Endothelial cell (in vitro differentiated cells): ENCODE measurements at regions not wholly inside any gene's neighbourhood (a gene's known extent, or its start where the extent isn't known, plus 50 kb on each side); places are given as distances from the start of the nearest gene placed in this dataset.

ENCODE experiments used
- DNase-seq: peaks from one replicate; pipeline ENCODE4 v3.0.0; 2021; ENCODE audit warnings: low spot score
- H3K27ac Mint-ChIP-seq: one replicate; pipeline ENCODE4 v1.8.0; 2021; ENCODE audit warnings: mixed read lengths, inconsistent platforms; ENCODE audit not compliant: unreplicated experiment
- H3K27me3 Mint-ChIP-seq: one replicate; pipeline ENCODE4 v1.8.0; 2021; ENCODE audit warnings: mild to moderate bottlenecking, moderate library complexity, mixed read lengths, inconsistent platforms; ENCODE audit not compliant: unreplicated experiment
- H3K36me3 Mint-ChIP-seq: one replicate; pipeline ENCODE4 v1.8.0; 2021; ENCODE audit warnings: mild to moderate bottlenecking, low read depth, mixed read lengths, inconsistent platforms; ENCODE audit not compliant: unreplicated experiment
- H3K4me1 Mint-ChIP-seq: one replicate; pipeline ENCODE4 v1.8.0; 2021; ENCODE audit warnings: mild to moderate bottlenecking, mixed read lengths, inconsistent platforms; ENCODE audit not compliant: unreplicated experiment
- H3K4me3 Mint-ChIP-seq: one replicate; pipeline ENCODE4 v1.8.0; 2021; ENCODE audit warnings: mild to moderate bottlenecking, mixed read lengths, inconsistent platforms; ENCODE audit not compliant: unreplicated experiment
- H3K9me3 Mint-ChIP-seq: one replicate; pipeline ENCODE4 v1.8.0; 2021; ENCODE audit warnings: mixed read lengths, inconsistent platforms; ENCODE audit not compliant: unreplicated experiment
- TF ChIP-seq, protein P1 (sequence below): fragments of 200-600 bp; sonication (generic); IDR thresholded peaks from one replicate; pipeline ENCODE4 v1.5.0; 2021; ENCODE audit warnings: antibody characterized with exemption; ENCODE audit not compliant: unreplicated experiment

DNA sequence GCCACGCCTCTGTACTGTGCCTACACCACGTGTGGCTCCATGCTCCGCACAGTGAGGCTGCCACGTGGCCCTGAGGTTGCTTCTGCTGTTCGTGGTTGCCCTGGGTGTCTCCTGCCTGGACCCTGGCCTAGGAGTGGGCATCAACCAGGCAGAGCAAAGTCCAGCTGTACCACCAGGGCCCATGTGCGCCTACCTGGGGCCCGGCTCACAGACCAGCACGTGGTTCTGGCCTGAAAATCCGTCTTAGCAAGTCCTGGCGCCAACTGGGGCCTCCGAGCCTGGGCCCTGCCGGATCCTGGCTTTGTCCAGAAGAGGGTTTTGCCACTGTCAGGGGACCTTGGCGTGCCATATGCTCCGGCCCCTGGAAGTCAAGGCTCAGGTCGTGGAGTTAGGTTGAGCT lies 107.1 kb upstream of the TTC34 start:
- no peak overlapping the region for H3K4me3 Mint-ChIP-seq
- TF ChIP-seq, protein P1, sequence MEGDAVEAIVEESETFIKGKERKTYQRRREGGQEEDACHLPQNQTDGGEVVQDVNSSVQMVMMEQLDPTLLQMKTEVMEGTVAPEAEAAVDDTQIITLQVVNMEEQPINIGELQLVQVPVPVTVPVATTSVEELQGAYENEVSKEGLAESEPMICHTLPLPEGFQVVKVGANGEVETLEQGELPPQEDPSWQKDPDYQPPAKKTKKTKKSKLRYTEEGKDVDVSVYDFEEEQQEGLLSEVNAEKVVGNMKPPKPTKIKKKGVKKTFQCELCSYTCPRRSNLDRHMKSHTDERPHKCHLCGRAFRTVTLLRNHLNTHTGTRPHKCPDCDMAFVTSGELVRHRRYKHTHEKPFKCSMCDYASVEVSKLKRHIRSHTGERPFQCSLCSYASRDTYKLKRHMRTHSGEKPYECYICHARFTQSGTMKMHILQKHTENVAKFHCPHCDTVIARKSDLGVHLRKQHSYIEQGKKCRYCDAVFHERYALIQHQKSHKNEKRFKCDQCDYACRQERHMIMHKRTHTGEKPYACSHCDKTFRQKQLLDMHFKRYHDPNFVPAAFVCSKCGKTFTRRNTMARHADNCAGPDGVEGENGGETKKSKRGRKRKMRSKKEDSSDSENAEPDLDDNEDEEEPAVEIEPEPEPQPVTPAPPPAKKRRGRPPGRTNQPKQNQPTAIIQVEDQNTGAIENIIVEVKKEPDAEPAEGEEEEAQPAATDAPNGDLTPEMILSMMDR: no peak
- DNase-seq: no peak
- H3K27ac Mint-ChIP-seq: no peak overlapping the region
- H3K9me3 Mint-ChIP-seq: no peaks in the 10 kb centered on the region
- no peaks in the 10 kb centered on the region for H3K4me1 Mint-ChIP-seq
- H3K36me3 Mint-ChIP-seq: no peaks in the 10 kb centered on the region
- peaks cover 8% of the 10 kb centered on the region for H3K27me3 Mint-ChIP-seq

GRCh38 chr1:2909797-2910196 lies 108.3 kb upstream of the TTC34 start:
- Mint-ChIP-seq H3K4me3 (no peak overlapping the region), H3K4me1 (no peaks in the 10 kb centered on the region), H3K36me3 (no peaks in the 10 kb centered on the region), H3K9me3 (no peaks in the 10 kb centered on the region), H3K27ac (no peak overlapping the region), H3K27me3 (peaks cover 10% of the 10 kb centered on the region)
- TF ChIP-seq, protein P1: no peak
- no peak for DNase-seq

GRCh38 chr1:2910211-2910610 lies 108.7 kb upstream of the TTC34 start:
- no peak for DNase-seq
- Mint-ChIP-seq H3K4me3 (no peak overlapping the region), H3K9me3 (no peaks in the 10 kb centered on the region), H3K36me3 (no peaks in the 10 kb centered on the region), H3K27ac (no peak overlapping the region), H3K4me1 (no peaks in the 10 kb centered on the region), H3K27me3 (peaks cover 10% of the 10 kb centered on the region)
- TF ChIP-seq, protein P1: no peak

DNA sequence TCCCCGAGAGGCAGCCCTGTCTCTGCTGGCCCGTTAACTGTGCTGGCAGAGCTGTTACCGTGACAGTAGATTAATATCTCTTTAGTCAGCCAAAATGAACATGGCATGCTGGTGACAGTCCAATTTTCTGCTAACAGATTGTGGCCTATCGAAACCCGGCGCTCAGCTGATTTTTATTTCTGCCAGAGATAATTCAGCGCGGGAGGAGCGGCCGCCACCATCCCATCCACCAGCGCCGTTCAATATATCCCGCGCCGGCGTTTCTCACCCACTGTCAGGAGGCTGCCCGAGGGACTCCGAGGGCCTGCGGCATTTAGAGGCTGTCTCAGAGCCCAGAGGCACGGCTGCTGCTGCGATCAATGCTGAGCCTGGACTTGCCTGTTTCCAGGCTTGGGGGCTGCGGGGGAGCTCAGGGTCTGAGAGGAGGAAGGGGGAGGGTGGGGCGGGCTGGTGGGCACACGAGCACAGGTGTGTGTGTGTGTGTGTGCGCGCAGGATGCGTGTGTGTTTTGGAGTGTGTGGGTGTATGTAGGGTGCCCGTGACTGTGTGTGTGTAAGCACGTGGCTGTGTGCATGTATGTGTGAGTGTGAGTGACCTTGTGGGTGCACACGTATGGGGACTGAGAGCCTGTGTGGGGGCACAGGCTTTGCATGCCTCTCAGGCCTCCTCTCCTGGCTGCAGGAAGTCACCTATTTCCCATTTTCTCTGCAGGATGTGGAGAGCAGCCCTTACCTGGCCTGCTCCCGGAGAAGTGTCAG lies 109.7 kb upstream of the ACTRT2 start:
- Mint-ChIP-seq H3K36me3 (peaks cover 5% of the 10 kb centered on the region), H3K27ac (no peak overlapping the region), H3K4me3 (no peak overlapping the region), H3K4me1 (no peaks in the 10 kb centered on the region), H3K9me3 (peaks cover 7% of the 10 kb centered on the region), H3K27me3 (peaks cover 16% of the 10 kb centered on the region)
- TF ChIP-seq, protein P1: no peak
- DNase-seq: no peak

DNA sequence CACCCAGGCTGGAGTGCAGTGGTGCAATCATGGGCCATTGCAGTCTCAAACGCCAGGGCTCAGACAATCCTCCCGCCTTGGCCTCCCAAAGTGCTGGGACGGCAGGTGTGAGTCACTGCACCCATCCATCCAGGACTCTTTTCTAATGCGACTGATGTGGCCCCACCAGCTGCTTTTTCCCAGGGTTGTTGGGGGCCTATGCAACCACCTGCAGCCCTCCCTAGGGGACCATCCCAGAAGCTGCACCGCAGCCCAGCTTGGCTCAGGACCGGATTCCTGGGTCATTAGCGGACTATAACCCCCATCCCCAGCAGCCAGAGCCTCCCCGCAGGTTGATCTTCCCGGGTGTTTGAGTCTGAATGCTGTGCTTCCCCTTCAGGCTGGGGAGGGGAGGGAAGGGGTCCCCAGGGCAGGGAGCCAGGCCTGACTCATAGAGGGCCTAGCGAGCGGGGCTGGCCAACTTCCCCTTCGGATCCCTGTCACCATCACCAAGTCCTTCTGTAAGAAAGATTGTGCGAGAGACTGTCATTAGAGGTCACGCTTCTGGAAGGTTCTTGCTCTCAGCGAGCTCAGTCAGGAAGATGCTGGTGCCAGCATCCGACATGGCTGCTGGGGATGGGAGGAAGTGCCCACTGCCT lies 108.7 kb upstream of the ACTRT2 start:
- H3K36me3 Mint-ChIP-seq: peaks cover 5% of the 10 kb centered on the region
- H3K4me1 Mint-ChIP-seq: no peaks in the 10 kb centered on the region
- H3K4me3 Mint-ChIP-seq: no peak overlapping the region
- H3K9me3 Mint-ChIP-seq: peaks cover 7% of the 10 kb centered on the region
- TF ChIP-seq, protein P1: no peak
- peaks cover 13% of the 10 kb centered on the region for H3K27me3 Mint-ChIP-seq
- DNase-seq: no peak
- H3K27ac Mint-ChIP-seq: no peak overlapping the region
